Epithelial cell of proximal tubule (primary cell): ENCODE measurements at regions not wholly inside any gene's neighbourhood (a gene's known extent, or its start where the extent isn't known, plus 50 kb on each side); places are given as distances from the start of the nearest gene placed in this dataset.
"Not testable (repeated sequence)": the region's sequence is repeated elsewhere in the genome, so short reads cannot be mapped to it uniquely, and the experiment has no call there.

Experiments used
- DNase-seq: peaks from one replicate; pipeline ENCODE4 v3.0.0-alpha.2; 2011; ENCODE audit warnings: low read depth
- H3K4me3 ChIP-seq: 2 replicates; pipeline ENCODE4 v1.5.1; 2011; ENCODE audit warnings: low read depth, mild to moderate bottlenecking, low read length
- CTCF ChIP-seq: conservative IDR thresholded peaks from 2 replicates; pipeline ENCODE4 v1.5.1; 2012; ENCODE audit warnings: low read depth, mild to moderate bottlenecking, low read length

GRCh38 chr13:110045919-110046318 lies 259.5 kb upstream of the IRS2 start:
- TF ChIP-seq CTCF, result no peak
- no peak for DNase-seq
- H3K4me3 ChIP-seq, result no peak overlapping the region

GRCh38 chr13:110045202-110045601 lies 258.8 kb upstream of the IRS2 start:
- H3K4me3 ChIP-seq, result no peak overlapping the region
- no peak for DNase-seq
- TF ChIP-seq CTCF, result no peak

- no peak for DNase-seq
These were observed 258.2 kb upstream of the IRS2 start for GRCh38 chr13:110044551-110045111.

GRCh38 chr13:110042253-110042950 lies 256.0 kb upstream of the IRS2 start:
- no peak for DNase-seq
- no peak for TF ChIP-seq CTCF

More at GRCh38 chr13:110044551-110045111, 258.2 kb upstream of the IRS2 start:
- no peak overlapping the region for H3K4me3 ChIP-seq
- no peak for TF ChIP-seq CTCF

GRCh38 chr13:110041638-110042037 lies 255.3 kb upstream of the IRS2 start:
- H3K4me3 ChIP-seq, DNase-seq: not testable (repeated sequence)

More at GRCh38 chr13:110042253-110042950, 256.0 kb upstream of the IRS2 start:
- no peak overlapping the region for H3K4me3 ChIP-seq

GRCh38 chr13:110037925-110038573 lies 251.7 kb upstream of the IRS2 start:
- TF ChIP-seq CTCF, result no peak
- DNase-seq, result no peak
- no peak overlapping the region for H3K4me3 ChIP-seq

- no peak for TF ChIP-seq CTCF
- no peak overlapping the region for H3K4me3 ChIP-seq
- no peak for DNase-seq
These were observed 249.7 kb upstream of the IRS2 start for GRCh38 chr13:110036060-110036459.
